NCI-H1092 treated with DMSO at 0.1 percent for 48 hours (cell line): ENCODE measurements at regions not wholly inside any gene's neighbourhood (a gene's known extent, or its start where the extent isn't known, plus 50 kb on each side); places are given as distances from the start of the nearest gene placed in this dataset.
"Not testable (repeated sequence)": the region's sequence is repeated elsewhere in the genome, so short reads cannot be mapped to it uniquely, and the experiment has no call there.

ENCODE experiments used
- DNase-seq: peaks from one replicate; lab custom pipeline; 2025; lab: John Stamatoyannopoulos, UW

- DNase-seq, result no peak
Measured at GRCh38 chr6:144434308-144434990, 149.3 kb downstream of the UTRN start.

GRCh38 chr6:144435602-144436426 is 150.7 kb downstream of the UTRN start:
- no peak for DNase-seq

- DNase-seq, result no peak
Measured at GRCh38 chr6:144437105-144437504, 152.0 kb downstream of the UTRN start.

- no peak for DNase-seq
Measured at GRCh38 chr6:144438103-144438502, 153.0 kb downstream of the UTRN start.

- no peak for DNase-seq
Measured at GRCh38 chr6:144439016-144439415, 153.9 kb downstream of the UTRN start.

GRCh38 chr6:144441801-144442200 is 156.7 kb downstream of the UTRN start:
- DNase-seq, result not testable (repeated sequence)

- DNase-seq, result no peak
Measured at GRCh38 chr6:144443157-144443556, 158.0 kb downstream of the UTRN start.

GRCh38 chr6:144447472-144447871 is 162.3 kb downstream of the UTRN start:
- no peak for DNase-seq

GRCh38 chr6:144449218-144449617 is 164.1 kb downstream of the UTRN start:
- no peak for DNase-seq

GRCh38 chr6:144449911-144450597 is 164.9 kb downstream of the UTRN start:
- no peak for DNase-seq

GRCh38 chr6:144460327-144461095 is 175.4 kb downstream of the UTRN start:
- no peak for DNase-seq

- DNase-seq, result no peak
Measured at GRCh38 chr6:144462058-144462457, 176.9 kb downstream of the UTRN start.

GRCh38 chr6:144466716-144467115 is 181.6 kb downstream of the UTRN start:
- DNase-seq, result no peak

- DNase-seq, result no peak
Measured at GRCh38 chr6:144467172-144467762, 182.1 kb downstream of the UTRN start.

GRCh38 chr6:144467921-144468320 is 182.8 kb downstream of the UTRN start:
- DNase-seq, result no peak

GRCh38 chr6:144468709-144469108 is 183.6 kb downstream of the UTRN start:
- no peak for DNase-seq

GRCh38 chr6:144469144-144469575 is 184.0 kb downstream of the UTRN start:
- DNase-seq, result no peak

- not testable (repeated sequence) for DNase-seq
Measured at GRCh38 chr6:144470201-144470600, 185.1 kb downstream of the UTRN start.

GRCh38 chr6:144471986-144472385 is 186.9 kb downstream of the UTRN start:
- DNase-seq, result no peak

- DNase-seq, result no peak
Measured at GRCh38 chr6:144474290-144474689, 189.2 kb downstream of the UTRN start.

- no peak for DNase-seq
Measured at GRCh38 chr6:144474904-144475303, 189.8 kb downstream of the UTRN start.

- no peak for DNase-seq
Measured at GRCh38 chr6:144475411-144475810, 190.3 kb downstream of the UTRN start.
